ENCODE measurements at regions not wholly inside any gene's neighbourhood (a gene's known extent, or its start where the extent isn't known, plus 50 kb on each side); places are given as distances from the start of the nearest gene placed in this dataset.

GRCh38 chr6:19599796-19600464 is 237.2 kb upstream of the ID4 start:
- no peak overlapping the region for H2BK20ac ChIP-seq (ENCODE audit: low read length)
- H3K4me1 ChIP-seq (replicated peaks in 1 of 4; ENCODE audit: control insufficient read depth in 3 of 4, insufficient read depth in 4 of 4, low read length in 3 of 4), result no peaks in the 10 kb centered on the region
- H2AK5ac ChIP-seq (ENCODE audit: low read depth, low read length), result no peak overlapping the region
- H3K14ac ChIP-seq (ENCODE audit: insufficient read length), result no peak overlapping the region
- H3K4me3 ChIP-seq (ENCODE audit: extremely low read depth in 1 of 4, insufficient read depth in 2 of 4, low read depth in 3 of 4, low read length in 4 of 4), result no peak overlapping the region
- H3K79me2 ChIP-seq (ENCODE audit: control insufficient read depth in 1 of 2, insufficient read depth in 2 of 2, low read length in 2 of 2), result no peaks in the 10 kb centered on the region
- FAIRE-seq, result no peak
- no peak overlapping the region for H2AFZ ChIP-seq (ENCODE audit: low read length)
- ChIA-PET CTCF (ENCODE audit: partially characterized antibody) (interaction anchor here (0.7 to 1.5 kb wide), 2 partner anchors 12 to 222 kb away, joined by 3 read pairs; no protein-coding TSS in a partner anchor), POLR2A (ENCODE audit: partially characterized antibody) (no interaction called here)
- no peak overlapping the region for H3K56ac ChIP-seq (replicated peaks; ENCODE audit: insufficient read length, low read depth, low read length)
- H3K27ac ChIP-seq (ENCODE audit: low read depth, low read length), result no peak overlapping the region
- WGBS, 2 experiments (ENCODE audit: extremely low coverage in 1 of 2, insufficient coverage in 1 of 2, insufficient read length in 1 of 2, insufficient replicate concordance in 2 of 2, low coverage in 1 of 2, low lambda C conversion rate in 2 of 2, missing lambda C conversion rate in 1 of 2), result 89% methylated on average over 5 of the region's 5 CpGs; no CpG with 5 or more reads in 1 of the 2 experiments
- no peak for TF ChIP-seq RNF2 (IDR thresholded peaks at IDR 0.05; ENCODE audit: borderline replicate concordance, low read depth, low read length, missing control alignments, poor library complexity, severe bottlenecking)
- TF ChIP-seq SP2 (IDR thresholded peaks at IDR 0.05; ENCODE audit: low read length), result no peak
- H4K20me1 ChIP-seq (replicated peaks in 1 of 2; ENCODE audit: control insufficient read depth in 1 of 2, insufficient read depth in 2 of 2, low read length in 2 of 2), result no peaks in the 10 kb centered on the region
- H3K36me3 ChIP-seq (ENCODE audit: control insufficient read depth in 2 of 4, insufficient read depth in 4 of 4, low read length in 3 of 4), result no peaks in the 10 kb centered on the region
- H3K4me2 ChIP-seq (ENCODE audit: insufficient read depth in 1 of 2, low read depth in 2 of 2, low read length in 2 of 2), result no peak overlapping the region
- H3K23ac ChIP-seq (ENCODE audit: insufficient read length), result no peak overlapping the region
- no peak overlapping the region for H4K91ac ChIP-seq (replicated peaks; ENCODE audit: insufficient read length, low read length)
- no peaks in the 10 kb centered on the region for H3K27me3 ChIP-seq (replicated peaks in 1 of 4; ENCODE audit: control insufficient read depth in 3 of 4, extremely low read depth in 1 of 4, insufficient read depth in 3 of 4, low read length in 3 of 4)
- no peak overlapping the region for H2BK15ac ChIP-seq (ENCODE audit: low read length)
- no peak overlapping the region for H2BK120ac ChIP-seq (replicated peaks; ENCODE audit: low read depth, low read length)
- DNase-seq (ENCODE audit: low read depth in 1 of 2, low spot score in 2 of 2), result no peak
- no peak overlapping the region for H3K9ac ChIP-seq (replicated peaks in 1 of 4; ENCODE audit: extremely low read depth in 1 of 4, low read depth in 3 of 4, low read length in 3 of 4)
- no peak overlapping the region for H3K4ac ChIP-seq (replicated peaks; ENCODE audit: insufficient read length, low read depth, low read length)
- H4K5ac ChIP-seq (ENCODE audit: insufficient read length, low read depth, low read length), result no peak overlapping the region
- no peak overlapping the region for H3K18ac ChIP-seq (ENCODE audit: extremely low read depth, low read length)
- no peaks in the 10 kb centered on the region for H3K79me1 ChIP-seq (ENCODE audit: low read depth, low read length)
- H3K9me3 ChIP-seq (ENCODE audit: insufficient read depth in 2 of 2, low read depth in 1 of 2, low read length in 1 of 2), result no peaks in the 10 kb centered on the region
- no peaks in the 10 kb centered on the region for H3K23me2 ChIP-seq (ENCODE audit: low read depth, low read length)
- H2BK12ac ChIP-seq (ENCODE audit: low read depth, low read length), result no peak overlapping the region
- no peak overlapping the region for H4K8ac ChIP-seq (ENCODE audit: extremely low read depth, insufficient read depth, low read length)
- H2BK5ac ChIP-seq (ENCODE audit: low read depth, low read length), result no peak overlapping the region

Measured in H1 (cell line).